IMR-90 (cell line): ENCODE measurements at regions not wholly inside any gene's neighbourhood (a gene's known extent, or its start where the extent isn't known, plus 50 kb on each side); places are given as distances from the start of the nearest gene placed in this dataset.

Experiments
- CEBPB ChIP-seq: IDR thresholded peaks from 2 replicates; pipeline ENCODE4 v1.6.1; 2012; ENCODE audit warnings: low read depth, low read length, improper control_type of control experiment
- CTCF ChIP-seq: conservative IDR thresholded peaks from 2 replicates; pipeline ENCODE4 v1.5.1; 2012; ENCODE audit warnings: mild to moderate bottlenecking, low read depth, low read length, improper control_type of control experiment
- MAFK ChIP-seq: IDR thresholded peaks from 2 replicates; pipeline ENCODE4 v1.6.1; 2012; ENCODE audit warnings: low read depth, low read length, improper control_type of control experiment
- POLR2A ChIP-seq: IDR thresholded peaks from 2 replicates; pipeline ENCODE4 v1.6.1; 2012; ENCODE audit warnings: mild to moderate bottlenecking, low read depth, low read length
- RAD21 ChIP-seq: IDR thresholded peaks from 2 replicates; pipeline ENCODE4 v1.6.1; 2012; ENCODE audit warnings: low read length, improper control_type of control experiment
- RCOR1 ChIP-seq: IDR thresholded peaks from 2 replicates; pipeline ENCODE4 v1.6.1; 2012; ENCODE audit warnings: mild to moderate bottlenecking, low read length, improper control_type of control experiment; ENCODE audit not compliant: insufficient replicate concordance
- SMC3 ChIP-seq: fragments of 150-350 bp; IDR thresholded peaks from 2 replicates; pipeline ENCODE4 v1.6.1; 2016; ENCODE audit warnings: low read depth, mild to moderate bottlenecking, antibody characterized with exemption, low read length, moderate library complexity

GRCh38 chr1:214216779-214217178, 64.2 kb upstream of the SMYD2 start:
- TF ChIP-seq POLR2A (no peak), CTCF (no peak), SMC3 (no peak), RAD21 (no peak), RCOR1 (no peak), CEBPB (no peak), MAFK (no peak)
